ENCODE measurements at regions not wholly inside any gene's neighbourhood (a gene's known extent, or its start where the extent isn't known, plus 50 kb on each side); places are given as distances from the start of the nearest gene placed in this dataset.

DNA sequence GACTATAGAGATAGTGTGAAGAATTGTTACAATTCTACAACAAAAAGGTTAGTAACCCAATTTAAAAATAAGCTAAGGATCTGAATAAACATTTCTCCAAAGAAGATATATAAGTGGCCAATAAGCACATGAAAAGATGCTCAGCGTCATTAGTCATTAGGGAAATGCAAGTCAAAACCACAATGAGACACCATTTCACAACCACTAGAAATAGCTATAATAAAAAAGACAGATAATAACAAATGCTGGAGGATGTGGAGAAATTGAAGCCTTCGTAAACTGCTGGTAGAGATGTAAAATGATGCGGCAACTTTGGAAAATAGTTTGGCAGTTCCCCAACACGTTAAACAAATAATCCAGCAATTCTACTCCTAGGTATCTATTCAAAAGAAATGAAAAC, 366.5 kb upstream of the POU3F3 start:
- H3K4me1 Mint-ChIP-seq (ENCODE audit: low read depth, unreplicated experiment): no peaks in the 10 kb centered on the region
- TF ChIP-seq, protein P1, sequence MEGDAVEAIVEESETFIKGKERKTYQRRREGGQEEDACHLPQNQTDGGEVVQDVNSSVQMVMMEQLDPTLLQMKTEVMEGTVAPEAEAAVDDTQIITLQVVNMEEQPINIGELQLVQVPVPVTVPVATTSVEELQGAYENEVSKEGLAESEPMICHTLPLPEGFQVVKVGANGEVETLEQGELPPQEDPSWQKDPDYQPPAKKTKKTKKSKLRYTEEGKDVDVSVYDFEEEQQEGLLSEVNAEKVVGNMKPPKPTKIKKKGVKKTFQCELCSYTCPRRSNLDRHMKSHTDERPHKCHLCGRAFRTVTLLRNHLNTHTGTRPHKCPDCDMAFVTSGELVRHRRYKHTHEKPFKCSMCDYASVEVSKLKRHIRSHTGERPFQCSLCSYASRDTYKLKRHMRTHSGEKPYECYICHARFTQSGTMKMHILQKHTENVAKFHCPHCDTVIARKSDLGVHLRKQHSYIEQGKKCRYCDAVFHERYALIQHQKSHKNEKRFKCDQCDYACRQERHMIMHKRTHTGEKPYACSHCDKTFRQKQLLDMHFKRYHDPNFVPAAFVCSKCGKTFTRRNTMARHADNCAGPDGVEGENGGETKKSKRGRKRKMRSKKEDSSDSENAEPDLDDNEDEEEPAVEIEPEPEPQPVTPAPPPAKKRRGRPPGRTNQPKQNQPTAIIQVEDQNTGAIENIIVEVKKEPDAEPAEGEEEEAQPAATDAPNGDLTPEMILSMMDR (IDR thresholded peaks at IDR 0.05; ENCODE audit: partially characterized antibody, unreplicated experiment): no peak
- no peaks in the 10 kb centered on the region for H3K9me3 Mint-ChIP-seq (ENCODE audit: unreplicated experiment)
- H3K27ac Mint-ChIP-seq (ENCODE audit: unreplicated experiment): no peak overlapping the region
- H3K36me3 Mint-ChIP-seq (ENCODE audit: unreplicated experiment): no peaks in the 10 kb centered on the region
- no peaks in the 10 kb centered on the region for H3K27me3 Mint-ChIP-seq (ENCODE audit: unreplicated experiment)
- no peak for DNase-seq
- H3K4me3 Mint-ChIP-seq (ENCODE audit: unreplicated experiment): no peak overlapping the region

DNA sequence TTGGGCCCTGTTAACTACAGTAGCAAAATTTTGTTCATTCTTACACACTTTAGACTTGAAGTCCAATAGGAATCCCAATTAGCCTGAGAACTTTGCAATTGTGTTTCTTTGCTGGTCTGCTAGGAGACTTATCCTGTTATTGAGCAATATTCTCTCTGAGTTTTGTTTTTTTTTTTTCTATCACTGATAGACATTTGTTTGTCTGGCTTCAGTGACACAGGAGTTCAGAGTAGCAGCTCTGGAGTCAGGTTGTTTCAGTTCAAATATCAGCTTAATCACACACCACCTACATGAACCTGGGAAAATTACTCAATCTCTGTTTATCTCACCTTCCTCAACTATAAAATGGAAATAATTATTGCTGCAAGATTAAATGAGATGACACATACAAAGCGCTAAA, 360.2 kb upstream of the POU3F3 start:
- DNase-seq: no peak
- Mint-ChIP-seq H3K36me3 (ENCODE audit: unreplicated experiment) (no peaks in the 10 kb centered on the region), H3K27me3 (ENCODE audit: unreplicated experiment) (no peaks in the 10 kb centered on the region), H3K4me3 (ENCODE audit: unreplicated experiment) (no peak overlapping the region), H3K9me3 (ENCODE audit: unreplicated experiment) (no peaks in the 10 kb centered on the region), H3K27ac (ENCODE audit: unreplicated experiment) (no peak overlapping the region), H3K4me1 (ENCODE audit: low read depth, unreplicated experiment) (no peaks in the 10 kb centered on the region)
- TF ChIP-seq, protein P1 (IDR thresholded peaks at IDR 0.05; ENCODE audit: partially characterized antibody, unreplicated experiment): no peak

DNA sequence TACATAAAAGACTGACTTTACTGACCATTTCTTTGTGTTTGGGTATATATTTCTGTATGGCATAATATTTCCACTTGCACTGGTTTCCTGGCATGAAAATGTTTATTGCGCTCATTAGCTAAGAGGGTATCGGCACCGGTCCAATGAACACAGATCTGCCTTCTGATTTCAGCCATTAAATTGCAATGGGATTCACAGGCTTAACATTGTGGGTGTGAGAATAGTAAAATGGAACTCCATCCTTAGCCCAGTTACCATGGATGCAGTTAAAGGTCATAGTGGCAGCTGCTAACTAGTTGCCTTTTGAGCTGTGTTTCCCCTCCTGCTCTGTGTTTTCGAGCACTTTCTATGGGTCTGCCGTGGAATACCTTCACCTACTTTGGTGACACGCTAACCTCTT, 352.6 kb upstream of the POU3F3 start:
- H3K36me3 Mint-ChIP-seq (ENCODE audit: unreplicated experiment): no peaks in the 10 kb centered on the region
- TF ChIP-seq, protein P1 (IDR thresholded peaks at IDR 0.05; ENCODE audit: partially characterized antibody, unreplicated experiment): no peak
- H3K4me1 Mint-ChIP-seq (ENCODE audit: low read depth, unreplicated experiment): peaks cover 1% of the 10 kb centered on the region
- H3K27ac Mint-ChIP-seq (ENCODE audit: unreplicated experiment): no peak overlapping the region
- DNase-seq: no peak
- H3K4me3 Mint-ChIP-seq (ENCODE audit: unreplicated experiment): no peak overlapping the region
- no peaks in the 10 kb centered on the region for H3K27me3 Mint-ChIP-seq (ENCODE audit: unreplicated experiment)
- H3K9me3 Mint-ChIP-seq (ENCODE audit: unreplicated experiment): no peaks in the 10 kb centered on the region

DNA sequence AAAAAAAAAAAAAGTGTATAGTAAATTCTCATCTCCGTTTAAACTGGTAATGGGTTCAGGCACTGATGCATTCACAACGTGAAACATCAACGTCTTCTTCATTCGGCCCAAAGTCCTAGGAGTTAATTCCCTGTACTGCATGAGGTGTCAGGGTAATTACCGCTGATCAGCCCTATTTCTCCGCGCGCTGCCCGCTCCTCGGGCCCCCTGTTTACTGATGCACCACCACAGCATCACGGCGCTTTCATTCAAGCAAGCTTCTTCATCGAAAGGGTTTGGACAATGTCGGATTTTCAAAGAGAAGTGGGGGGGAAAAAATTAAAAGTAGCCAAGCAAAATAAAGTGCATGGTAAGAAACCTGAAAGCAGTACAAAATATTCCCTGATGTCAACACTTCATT, 352.0 kb upstream of the POU3F3 start:
- peaks cover 1% of the 10 kb centered on the region for H3K4me1 Mint-ChIP-seq (ENCODE audit: low read depth, unreplicated experiment)

DNA sequence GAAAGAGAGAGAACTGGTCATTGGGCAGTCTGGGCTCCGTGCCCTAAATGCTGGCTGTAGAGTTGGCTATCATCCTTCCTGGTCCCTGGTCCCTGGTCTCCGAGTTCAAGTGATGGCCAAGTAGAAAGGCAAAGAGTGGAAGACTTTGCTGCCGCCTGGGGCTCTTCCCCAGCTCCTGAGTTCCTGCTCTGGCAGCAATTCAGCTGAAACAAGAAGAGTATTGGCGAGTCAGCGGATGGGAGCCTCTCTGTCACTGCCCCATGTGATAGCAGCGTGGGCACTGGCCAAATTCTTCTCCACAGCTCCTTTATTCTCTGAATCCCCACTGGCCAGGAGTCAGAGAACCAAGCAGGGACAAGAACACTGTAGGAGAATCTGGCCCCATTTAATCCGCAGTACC, 351.0 kb upstream of the POU3F3 start:
- no peaks in the 10 kb centered on the region for H3K9me3 Mint-ChIP-seq (ENCODE audit: unreplicated experiment)
- no peak overlapping the region for H3K27ac Mint-ChIP-seq (ENCODE audit: unreplicated experiment)
- H3K36me3 Mint-ChIP-seq (ENCODE audit: unreplicated experiment): no peaks in the 10 kb centered on the region

More for the DNA sequence above, 352.0 kb upstream of the POU3F3 start:
- no peaks in the 10 kb centered on the region for H3K27me3 Mint-ChIP-seq (ENCODE audit: unreplicated experiment)
- no peaks in the 10 kb centered on the region for H3K36me3 Mint-ChIP-seq (ENCODE audit: unreplicated experiment)
- no peak for DNase-seq
- H3K4me3 Mint-ChIP-seq (ENCODE audit: unreplicated experiment): no peak overlapping the region
- TF ChIP-seq, protein P1 (IDR thresholded peaks at IDR 0.05; ENCODE audit: partially characterized antibody, unreplicated experiment): no peak
- H3K27ac Mint-ChIP-seq (ENCODE audit: unreplicated experiment): no peak overlapping the region
- no peaks in the 10 kb centered on the region for H3K9me3 Mint-ChIP-seq (ENCODE audit: unreplicated experiment)

More for the DNA sequence above, 351.0 kb upstream of the POU3F3 start:
- peaks cover 1% of the 10 kb centered on the region for H3K4me1 Mint-ChIP-seq (ENCODE audit: low read depth, unreplicated experiment)
- no peak for DNase-seq
- TF ChIP-seq, protein P1 (IDR thresholded peaks at IDR 0.05; ENCODE audit: partially characterized antibody, unreplicated experiment): no peak
- no peaks in the 10 kb centered on the region for H3K27me3 Mint-ChIP-seq (ENCODE audit: unreplicated experiment)
- no peak overlapping the region for H3K4me3 Mint-ChIP-seq (ENCODE audit: unreplicated experiment)

Data from glutamatergic neuron (in vitro differentiated cells).